ENCODE measurements at regions not wholly inside any gene's neighbourhood (a gene's known extent, or its start where the extent isn't known, plus 50 kb on each side); places are given as distances from the start of the nearest gene placed in this dataset.

- H3K9me3 Mint-ChIP-seq (ENCODE audit: unreplicated experiment), result no peaks in the 10 kb centered on the region
Observed at GRCh38 chr1:199660071-199660470, 367.4 kb upstream of the NR5A2 start.

GRCh38 chr1:199665371-199665770 is 362.1 kb upstream of the NR5A2 start:
- H3K9me3 ChIP-seq (ENCODE audit: insufficient read depth, low read depth, low read length), result no peaks in the 10 kb centered on the region
- no peak for FAIRE-seq

More at GRCh38 chr1:199660071-199660470, 367.4 kb upstream of the NR5A2 start:
- H3K36me3 ChIP-seq (ENCODE audit: insufficient read depth, low read length), result no peaks in the 10 kb centered on the region
- no peaks in the 10 kb centered on the region for H3K9me3 ChIP-seq (ENCODE audit: insufficient read depth, low read depth, low read length)
- no peaks in the 10 kb centered on the region for H3K4me1 ChIP-seq (ENCODE audit: insufficient read depth, low read length)
- DNase-seq (ENCODE audit: low read depth) (no peak), FAIRE-seq (no peak)
- H3K4me3 ChIP-seq (ENCODE audit: insufficient read depth, low read depth, low read length), result no peak overlapping the region
- no peak overlapping the region for H2AFZ ChIP-seq (ENCODE audit: low read depth, low read length)
- Mint-ChIP-seq H3K36me3 (ENCODE audit: low read depth, unreplicated experiment) (no peaks in the 10 kb centered on the region), H3K27me3 (ENCODE audit: low read depth, unreplicated experiment) (no peaks in the 10 kb centered on the region), H3K27ac (ENCODE audit: unreplicated experiment) (no peak overlapping the region), H3K4me3 (ENCODE audit: unreplicated experiment) (no peak overlapping the region), H3K4me1 (ENCODE audit: low read depth, unreplicated experiment) (no peaks in the 10 kb centered on the region)
- H3K9ac ChIP-seq (ENCODE audit: low read length), result no peak overlapping the region
- H3K79me2 ChIP-seq (ENCODE audit: insufficient read depth, low read length), result no peaks in the 10 kb centered on the region
- H3K27me3 ChIP-seq (ENCODE audit: insufficient read depth, low read length), result no peaks in the 10 kb centered on the region
- H3K27ac ChIP-seq (ENCODE audit: low read depth, low read length), result no peak overlapping the region
- TF ChIP-seq EZH2 (IDR thresholded peaks at IDR 0.05; ENCODE audit: insufficient read depth, low read length), result no peak
- TF ChIP-seq CTCF (IDR thresholded peaks at IDR 0.05; ENCODE audit: insufficient read depth, low read depth, low read length), result no peak
- H3K4me2 ChIP-seq (ENCODE audit: low read length), result no peak overlapping the region
- H4K20me1 ChIP-seq (ENCODE audit: insufficient read depth, low read length), result no peaks in the 10 kb centered on the region

More at GRCh38 chr1:199665371-199665770, 362.1 kb upstream of the NR5A2 start:
- Histone ChIP-seq H3K4me2 (ENCODE audit: low read length) (no peak overlapping the region), H3K27ac (ENCODE audit: low read depth, low read length) (no peak overlapping the region), H3K4me1 (ENCODE audit: insufficient read depth, low read length) (no peaks in the 10 kb centered on the region), H3K36me3 (ENCODE audit: insufficient read depth, low read length) (no peaks in the 10 kb centered on the region), H3K4me3 (ENCODE audit: insufficient read depth, low read depth, low read length) (no peak overlapping the region), H2AFZ (ENCODE audit: low read depth, low read length) (no peak overlapping the region), H4K20me1 (ENCODE audit: insufficient read depth, low read length) (no peaks in the 10 kb centered on the region), H3K27me3 (ENCODE audit: insufficient read depth, low read length) (no peaks in the 10 kb centered on the region), H3K9ac (ENCODE audit: low read length) (no peak overlapping the region), H3K79me2 (ENCODE audit: insufficient read depth, low read length) (no peaks in the 10 kb centered on the region)
- no peaks in the 10 kb centered on the region for H3K27me3 Mint-ChIP-seq (ENCODE audit: low read depth, unreplicated experiment)
- H3K27ac Mint-ChIP-seq (ENCODE audit: unreplicated experiment), result no peak overlapping the region
- H3K4me3 Mint-ChIP-seq (ENCODE audit: unreplicated experiment), result no peak overlapping the region
- no peaks in the 10 kb centered on the region for H3K9me3 Mint-ChIP-seq (ENCODE audit: unreplicated experiment)
- peaks cover 3% of the 10 kb centered on the region for H3K4me1 Mint-ChIP-seq (ENCODE audit: low read depth, unreplicated experiment)
- DNase-seq (ENCODE audit: low read depth), result no peak
- H3K36me3 Mint-ChIP-seq (ENCODE audit: low read depth, unreplicated experiment), result no peaks in the 10 kb centered on the region
- TF ChIP-seq EZH2 (IDR thresholded peaks at IDR 0.05; ENCODE audit: insufficient read depth, low read length) (no peak), CTCF (IDR thresholded peaks at IDR 0.05; ENCODE audit: insufficient read depth, low read depth, low read length) (no peak)

Measured in astrocyte (in vitro differentiated cells and primary cell).